HG03571 (cell line): ENCODE measurements at regions not wholly inside any gene's neighbourhood (a gene's known extent, or its start where the extent isn't known, plus 50 kb on each side); places are given as distances from the start of the nearest gene placed in this dataset.

Experiments used
- ATAC-seq: cut with Tn5 transposase; IDR thresholded peaks from one replicate; pipeline ENCODE4 v1.9.1; 2021; ENCODE audit not compliant: unreplicated experiment

DNA sequence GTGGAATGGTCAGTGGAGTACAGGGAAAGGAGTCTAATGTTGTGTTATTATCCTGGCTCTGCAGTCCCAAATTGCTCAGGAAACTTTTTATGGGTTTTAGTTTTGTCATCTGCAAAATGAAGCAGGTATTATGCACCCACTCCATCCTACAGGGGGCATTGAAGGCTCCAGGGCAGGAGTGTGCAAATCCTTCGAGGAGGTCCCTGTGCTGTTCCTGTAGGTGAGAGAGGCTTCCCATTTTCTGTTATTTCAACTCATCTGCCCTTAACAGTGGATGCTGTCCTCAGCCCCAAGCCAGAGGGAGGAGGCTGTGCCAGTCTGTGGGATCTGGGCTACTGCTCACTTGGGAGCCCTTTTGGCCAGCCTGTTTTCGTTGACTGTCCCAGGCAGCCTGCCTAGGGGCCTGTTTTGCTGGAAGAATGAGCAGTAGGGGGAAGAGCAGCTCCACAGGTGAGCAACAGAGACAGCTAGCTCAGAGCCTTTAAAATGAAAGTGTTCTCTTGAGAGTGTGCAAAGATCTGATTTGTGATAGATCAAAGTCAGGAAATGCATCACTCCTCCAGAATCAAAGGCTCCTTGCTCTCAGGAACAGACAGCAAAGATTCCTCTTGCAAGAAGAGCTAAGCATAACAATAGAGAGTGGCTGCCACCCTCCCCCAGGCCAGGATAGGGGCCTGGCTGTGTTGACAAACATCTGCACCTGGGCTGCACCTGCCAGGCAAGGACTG, 317.6 kb upstream of the PROX1 start:
- ATAC-seq: no peak

DNA sequence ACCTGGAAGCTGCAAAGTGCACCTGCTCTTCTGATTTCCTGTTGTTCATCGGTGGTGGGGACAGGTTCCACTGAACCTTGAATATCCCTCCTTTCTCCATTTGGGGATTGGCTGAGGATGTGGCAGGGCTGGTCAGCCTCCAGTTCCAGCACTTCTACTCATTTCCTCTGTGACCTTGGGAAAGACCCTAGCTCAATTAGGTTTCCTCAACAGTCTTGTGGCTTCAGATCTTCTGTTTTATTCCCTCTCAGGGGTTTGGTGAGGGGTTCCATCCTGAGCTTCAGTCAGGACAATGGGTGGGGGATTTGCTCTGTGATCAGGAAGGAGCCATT, 317.1 kb upstream of the PROX1 start:
- no peak for ATAC-seq

DNA sequence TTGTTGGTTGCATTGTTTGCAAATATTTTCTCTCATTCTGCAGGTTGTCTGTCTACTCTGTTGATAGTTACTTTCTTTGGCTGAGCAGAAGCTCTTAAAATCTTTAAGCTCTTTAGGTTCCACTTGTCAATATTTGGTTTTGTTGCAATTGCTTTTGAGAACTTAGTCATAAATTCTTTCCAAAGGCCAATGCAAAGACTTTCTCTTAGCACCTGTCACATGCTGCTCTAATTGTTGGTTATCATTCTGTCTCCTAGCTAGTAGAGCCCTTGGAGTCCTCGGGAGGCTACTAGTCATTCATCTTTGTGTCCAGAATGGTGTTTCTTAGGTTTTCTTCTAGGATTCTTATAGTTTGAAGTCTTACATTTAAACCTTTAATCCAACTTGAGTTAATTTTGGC, 312.7 kb upstream of the PROX1 start:
- no peak for ATAC-seq

- no peak for ATAC-seq
These were observed 311.0 kb upstream of the PROX1 start for GRCh38 chr1:213676736-213677135.

- ATAC-seq: no peak
These were observed 309.4 kb upstream of the PROX1 start for GRCh38 chr1:213678348-213678747.

DNA sequence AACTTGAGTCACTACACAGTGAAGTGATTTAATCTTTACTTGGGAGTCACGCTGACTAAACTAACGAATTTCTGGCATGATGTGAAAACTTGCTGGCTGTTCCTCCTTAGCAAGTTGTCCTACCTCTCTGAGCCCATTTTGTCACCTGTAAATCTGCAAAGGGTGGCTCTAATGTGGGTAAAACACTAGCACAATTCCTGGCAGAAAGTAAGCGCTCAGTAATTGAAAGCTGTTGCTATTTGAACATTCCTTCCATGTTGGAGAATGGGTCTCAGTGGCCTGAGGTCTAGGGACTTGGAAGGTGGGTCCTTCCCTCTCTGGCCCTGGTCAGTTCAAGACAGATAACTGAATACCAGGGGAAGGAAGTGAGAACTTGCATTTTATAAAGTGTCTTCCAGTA, 309.0 kb upstream of the PROX1 start:
- no peak for ATAC-seq

DNA sequence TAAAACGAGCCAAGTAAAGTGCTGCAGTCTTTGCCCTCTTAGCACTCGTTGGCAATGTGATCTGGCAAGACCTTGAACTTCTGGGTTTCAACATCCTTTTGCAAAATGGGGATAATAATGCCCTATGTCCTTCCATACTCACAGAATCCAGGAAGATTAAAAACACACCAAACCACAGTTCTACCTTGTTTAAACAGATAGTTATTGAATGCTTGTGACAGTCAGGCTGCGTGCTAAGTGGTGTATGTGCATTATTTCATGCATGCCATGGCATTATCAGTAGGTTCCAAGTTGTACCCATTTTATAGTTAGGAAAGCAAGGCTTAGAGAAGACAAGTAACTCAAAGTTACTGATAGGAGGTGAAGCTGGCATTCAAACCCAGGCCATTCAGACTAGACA, 308.6 kb upstream of the PROX1 start:
- no peak for ATAC-seq

DNA sequence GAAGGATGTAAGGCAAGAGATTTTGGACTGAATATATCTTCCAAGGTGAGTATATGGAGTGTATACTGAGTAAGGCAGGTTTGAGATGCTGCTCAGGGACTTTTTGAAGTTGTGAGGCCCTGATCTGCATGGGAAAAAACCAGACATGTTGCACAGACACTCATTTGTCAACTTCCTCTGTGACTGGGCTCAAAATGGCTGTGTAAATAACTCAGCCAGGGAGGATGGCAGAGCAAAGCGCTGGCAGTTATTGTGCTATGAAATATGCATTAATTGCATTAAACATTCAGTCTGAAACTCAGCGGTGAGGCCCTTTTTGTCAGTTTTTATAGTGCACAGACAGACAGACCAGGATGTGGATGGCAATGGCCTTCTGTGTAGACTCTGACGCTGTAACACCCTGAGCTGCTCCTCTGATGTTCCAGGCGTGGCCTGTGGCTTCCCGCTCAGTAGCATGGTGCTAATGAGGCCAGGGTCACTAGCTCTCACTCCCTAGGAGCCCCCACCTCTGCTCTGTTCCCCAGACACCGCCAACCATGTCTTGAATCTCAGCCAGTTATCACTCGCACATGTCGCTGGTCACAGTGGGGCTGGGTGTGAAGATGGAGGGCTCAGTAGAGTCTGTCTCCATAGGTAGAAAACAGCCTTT, 307.0 kb upstream of the PROX1 start:
- ATAC-seq: no peak

DNA sequence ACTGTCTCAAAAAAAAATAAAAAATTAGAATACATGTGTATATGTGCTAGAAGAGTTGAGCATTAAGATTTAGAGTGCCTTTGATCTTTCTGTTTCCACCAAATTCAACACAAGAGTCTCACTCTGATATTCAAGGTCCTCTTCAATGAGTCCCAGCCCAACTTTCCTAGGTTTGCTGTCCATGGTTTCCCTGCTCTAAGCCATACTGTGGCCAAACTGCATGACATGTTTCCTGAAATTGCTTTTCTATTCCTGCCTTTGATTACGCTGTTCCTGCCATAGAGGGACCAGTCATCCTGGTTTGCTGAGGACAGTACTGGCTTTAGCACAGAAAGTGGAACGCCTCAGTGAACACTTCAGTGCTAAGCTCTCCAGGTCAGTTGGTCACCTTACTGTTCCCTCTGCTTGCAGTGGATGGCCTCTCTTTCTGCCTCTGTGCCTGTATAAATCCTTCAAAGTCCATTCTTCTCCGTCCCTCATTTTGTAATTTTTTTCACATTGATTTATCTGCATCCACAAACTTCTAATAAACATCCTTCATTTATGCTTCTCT, 305.9 kb upstream of the PROX1 start:
- no peak for ATAC-seq

DNA sequence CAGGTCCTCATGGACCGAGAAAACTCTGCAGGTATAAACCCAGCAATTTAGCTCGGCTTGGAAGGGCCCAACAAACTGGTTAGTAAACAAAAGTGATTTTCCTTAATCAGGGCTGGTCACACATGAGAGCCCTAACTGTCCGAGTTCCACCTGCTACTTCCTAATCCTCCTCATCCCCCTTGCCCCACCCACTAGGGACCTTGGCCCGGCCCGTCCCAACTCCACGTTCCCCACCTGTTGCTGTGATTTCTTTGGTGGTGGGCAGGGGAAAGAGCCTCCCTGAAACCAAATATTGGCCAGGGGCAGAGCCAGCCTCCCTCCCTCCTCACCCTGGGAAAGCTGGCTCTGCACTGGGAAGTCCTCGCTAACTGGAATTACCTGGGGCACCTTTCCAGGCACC, 304.2 kb upstream of the PROX1 start:
- ATAC-seq: no peak

- no peak for ATAC-seq
These were observed 303.3 kb upstream of the PROX1 start for GRCh38 chr1:213684454-213684853.

DNA sequence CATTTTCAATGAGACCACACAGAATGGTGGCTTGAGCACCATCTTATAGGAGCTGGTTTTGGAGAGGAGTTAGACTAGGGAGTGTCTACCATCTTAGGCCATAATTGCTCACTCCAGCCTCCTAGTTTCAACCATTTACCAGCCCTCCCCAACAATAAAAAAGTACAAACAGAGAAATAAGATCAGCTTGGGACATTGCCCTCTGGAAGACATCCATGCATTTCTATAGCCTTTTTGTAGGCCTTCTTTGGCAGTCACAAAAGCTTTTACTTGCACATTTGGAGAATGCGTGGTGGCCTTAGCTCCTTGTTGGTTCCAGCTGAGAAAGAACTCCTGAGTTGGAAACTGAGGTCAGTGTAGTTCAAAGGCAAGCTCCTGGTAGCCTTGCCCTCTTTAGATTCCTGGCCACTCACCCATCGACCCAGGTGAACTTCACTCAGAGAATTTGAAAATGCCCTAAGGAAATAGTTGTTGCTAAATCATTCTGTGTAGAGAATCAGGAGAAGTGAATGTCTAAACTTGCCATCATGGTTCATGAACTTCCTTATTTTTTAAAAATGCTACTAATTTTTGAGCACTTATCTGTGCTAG, 301.7 kb upstream of the PROX1 start:
- no peak for ATAC-seq

- no peak for ATAC-seq
These were observed 300.8 kb upstream of the PROX1 start for GRCh38 chr1:213686983-213687382.

- no peak for ATAC-seq
These were observed 299.9 kb upstream of the PROX1 start for GRCh38 chr1:213687832-213688231.

- no peak for ATAC-seq
These were observed 299.1 kb upstream of the PROX1 start for GRCh38 chr1:213688655-213689054.

- ATAC-seq: no peak
These were observed 298.5 kb upstream of the PROX1 start for GRCh38 chr1:213689260-213689659.

- ATAC-seq: no peak
These were observed 297.3 kb upstream of the PROX1 start for GRCh38 chr1:213690341-213690917.

DNA sequence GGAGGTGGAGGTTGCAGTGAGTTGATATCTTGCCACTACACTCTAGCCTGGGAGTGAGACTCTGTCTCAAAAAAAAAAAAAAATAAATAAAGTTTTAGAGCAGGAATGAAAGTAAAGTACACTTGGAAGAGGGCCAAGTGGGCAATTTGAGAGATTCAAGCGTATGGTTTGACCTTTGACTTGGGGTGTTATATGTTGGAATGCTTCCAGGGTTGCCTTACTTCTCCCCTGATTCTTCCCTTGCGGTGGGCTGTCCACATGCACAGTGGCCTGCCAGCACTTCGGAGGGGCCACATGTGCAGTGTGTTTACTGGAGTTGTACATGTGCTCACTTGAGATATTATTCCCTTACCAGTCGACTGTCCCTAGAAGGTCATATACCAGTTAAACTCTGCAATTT, 295.5 kb upstream of the PROX1 start:
- no peak for ATAC-seq

- ATAC-seq: no peak
These were observed 293.9 kb upstream of the PROX1 start for GRCh38 chr1:213693864-213694263.

DNA sequence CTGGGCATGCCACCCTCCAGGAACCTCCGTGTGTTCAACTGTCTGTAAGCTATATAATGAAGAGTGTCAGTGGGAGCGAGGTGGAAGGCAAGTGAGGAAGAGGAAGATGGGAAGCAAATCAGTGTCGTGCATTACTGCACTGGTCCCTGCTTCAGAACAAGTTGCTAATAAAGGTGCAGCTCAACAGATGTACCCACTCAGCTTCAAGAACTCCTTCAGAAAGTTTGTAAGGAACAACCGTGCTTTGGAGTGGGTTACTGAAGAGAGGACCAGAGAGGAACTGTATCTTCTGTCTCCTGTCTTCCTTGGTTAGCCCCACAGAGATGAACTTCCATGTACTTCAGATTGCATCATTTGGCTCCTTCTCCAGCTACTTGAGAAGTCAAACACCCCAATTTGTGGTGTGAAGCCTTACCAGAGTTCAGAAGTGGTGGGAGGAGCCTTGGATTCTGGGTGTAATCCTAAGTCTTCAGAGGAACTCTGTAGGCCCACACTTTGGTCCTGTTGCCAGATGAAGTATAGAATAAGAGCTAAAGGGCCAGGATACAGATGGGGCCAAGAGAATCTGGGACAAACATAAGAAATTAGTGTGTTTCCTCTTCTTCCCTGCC, 290.5 kb upstream of the PROX1 start:
- no peak for ATAC-seq

DNA sequence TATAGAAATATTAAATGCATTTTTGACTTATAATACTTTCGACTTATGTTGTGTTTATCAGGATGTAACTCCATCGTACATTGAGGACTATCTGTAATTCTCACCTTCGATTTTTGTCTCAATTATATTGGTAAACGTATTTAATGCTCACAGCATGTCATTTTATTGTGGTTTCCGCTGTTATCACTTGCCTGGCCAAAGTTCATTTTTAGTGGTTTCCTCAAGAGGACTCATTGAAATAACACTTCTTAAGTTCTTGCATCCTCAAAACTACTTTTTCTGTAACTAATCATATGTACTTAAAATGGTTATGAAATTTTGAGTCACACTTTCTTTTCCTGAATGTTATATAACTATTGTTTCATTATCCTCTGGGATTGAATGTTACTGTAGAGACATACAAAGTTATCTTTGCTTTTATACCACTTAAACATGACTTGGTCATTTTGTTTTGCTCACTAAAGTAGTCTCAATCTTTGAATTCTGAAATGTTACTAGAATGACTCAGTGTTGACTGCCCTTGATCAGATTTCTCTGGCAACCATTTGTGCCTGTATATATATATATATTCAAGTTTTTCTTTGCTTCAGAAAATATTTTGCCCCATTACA, 289.6 kb upstream of the PROX1 start:
- no peak for ATAC-seq
